B cell (primary cell): ENCODE measurements at regions not wholly inside any gene's neighbourhood (a gene's known extent, or its start where the extent isn't known, plus 50 kb on each side); places are given as distances from the start of the nearest gene placed in this dataset.

Experiments used
- ATAC-seq: fragments of 200-7000 bp; cut with Tn5 transposase; one replicate; pipeline ENCODE4 v1.10.0; 2021; ENCODE audit warnings: low read depth, mild to moderate bottlenecking, moderate number of reproducible peaks, moderate library complexity
- CTCF ChIA-PET: fragments of 350-600 bp; sonication (Branson Sonifier 250); formaldehyde crosslinking; loops from one replicate; lab custom pipeline; 2021; ENCODE audit warnings: antibody characterized with exemption, inconsistent platforms; lab: Charles Lee
- POLR2A ChIA-PET: fragments of 350-600 bp; sonication (Branson Sonifier 250); formaldehyde crosslinking; loops from one replicate; lab custom pipeline; 2021; ENCODE audit warnings: antibody characterized with exemption; lab: Charles Lee
- DNase-seq: peaks from one replicate; pipeline ENCODE4 v3.0.0; 2013
- H2AFZ ChIP-seq: 2 replicates; pipeline ENCODE4 v1.6.1; 2012; ENCODE audit warnings: mild to moderate bottlenecking, low read depth, low read length; ENCODE audit not compliant: insufficient read depth, poor library complexity, severe bottlenecking
- H3K27ac ChIP-seq, 2 donors: 1 replicate in 1 of 2; 2 replicates in 1 of 2; pipeline ENCODE4 v1.5.1; 2012 to 2013; ENCODE audit warnings: low read length in 2 of 2, mild to moderate bottlenecking in 2 of 2, moderate library complexity in 1 of 2
- H3K27me3 ChIP-seq, 4 experiments: fragments of 200-600 bp in 1 of 4; sonication (generic) in 1 of 4; replicated peaks in 1 of 4; 1 replicate in 2 of 4; 2 replicates in 2 of 4; pipeline versions ENCODE4 v1.6.1 to v1.7.0; 2013 to 2016; ENCODE audit warnings: low read length in 3 of 4, mild to moderate bottlenecking in 2 of 4, mixed read lengths in 1 of 4, moderate library complexity in 1 of 4; ENCODE audit not compliant: insufficient read depth in 4 of 4, control insufficient read depth in 3 of 4; ENCODE audit errors: control extremely low read depth in 1 of 4
- H3K36me3 ChIP-seq, 2 experiments: replicated peaks in 1 of 2; 1 replicate in 1 of 2; 2 replicates in 1 of 2; pipeline versions ENCODE4 v1.6.1 to v1.7.1; 2013; ENCODE audit warnings: low read length in 1 of 2; ENCODE audit not compliant: insufficient read depth in 2 of 2, control insufficient read depth in 1 of 2; ENCODE audit errors: control extremely low read depth in 1 of 2, extremely low read depth in 1 of 2
- H3K4me1 ChIP-seq, 2 donors: fragments of 200-600 bp in 1 of 2; sonication (generic) in 1 of 2; 1 replicate in 1 of 2; 2 replicates in 1 of 2; pipeline versions ENCODE4 v1.5.1 to v1.6.1; 2013 to 2017; ENCODE audit warnings: low read length in 2 of 2; ENCODE audit not compliant: control insufficient read depth in 2 of 2, insufficient read depth in 2 of 2
- H3K4me2 ChIP-seq: replicated peaks from 2 replicates; pipeline ENCODE3; 2012; ENCODE audit warnings: mild to moderate bottlenecking, low read depth, low read length; ENCODE audit not compliant: poor library complexity, severe bottlenecking
- H3K4me3 ChIP-seq, 5 experiments: fragments of 200-600 bp in 1 of 5; sonication (generic) in 1 of 5; 1 replicate in 3 of 5; 2 replicates in 2 of 5; pipeline versions ENCODE4 v1.5.1 to v1.7.0; 2011 to 2016; ENCODE audit warnings: low read length in 4 of 5, mild to moderate bottlenecking in 4 of 5, low read depth in 2 of 5, control low read depth in 1 of 5, moderate library complexity in 1 of 5; ENCODE audit not compliant: insufficient read depth in 1 of 5; ENCODE audit errors: control extremely low read depth in 1 of 5, extremely low read depth in 1 of 5
- H3K79me2 ChIP-seq: fragments of 200-600 bp; sonication (generic); one replicate; pipeline ENCODE4 v1.6.0; 2016; ENCODE audit warnings: low read length; ENCODE audit not compliant: control insufficient read depth, insufficient read depth
- H3K9ac ChIP-seq: fragments of 200-600 bp; sonication (generic); 2 replicates; pipeline ENCODE4 v1.6.1; 2017; ENCODE audit warnings: mild to moderate bottlenecking, low read length, moderate library complexity
- H3K9me3 ChIP-seq, 3 donors: one replicate each; pipeline versions ENCODE4 v1.6.1 to v1.7.1; 2013; ENCODE audit warnings: low read length in 2 of 3; ENCODE audit not compliant: control insufficient read depth in 2 of 3, insufficient read depth in 1 of 3; ENCODE audit errors: control extremely low read depth in 1 of 3
- H4K20me1 ChIP-seq: 2 replicates; pipeline ENCODE4 v1.6.0; 2012; ENCODE audit warnings: mild to moderate bottlenecking, low read length; ENCODE audit not compliant: insufficient read depth, control insufficient read depth, poor library complexity, severe bottlenecking
- H3K27ac Mint-ChIP-seq: one replicate; pipeline ENCODE4 v1.8.0; 2021; ENCODE audit warnings: mixed read lengths
- H3K27me3 Mint-ChIP-seq: one replicate; pipeline ENCODE4 v1.8.0; 2021; ENCODE audit warnings: mixed read lengths
- H3K4me1 Mint-ChIP-seq: one replicate; pipeline ENCODE4 v1.8.0; 2021; ENCODE audit warnings: mixed read lengths
- H3K4me3 Mint-ChIP-seq: one replicate; pipeline ENCODE4 v1.8.0; 2021; ENCODE audit warnings: mixed read lengths
- H3K9me3 Mint-ChIP-seq: one replicate; pipeline ENCODE4 v1.8.0; 2022; ENCODE audit warnings: mixed read lengths; ENCODE audit not compliant: insufficient read depth
- CTCF ChIP-seq: fragments of 200-600 bp; IDR thresholded peaks from one replicate; pipeline ENCODE4 v1.8.0; 2022; ENCODE audit warnings: antibody characterized with exemption, mild to moderate bottlenecking
- EZH2 ChIP-seq: IDR thresholded peaks from 2 replicates; pipeline ENCODE4 v1.6.1; 2012; ENCODE audit warnings: borderline replicate concordance, low read depth, mild to moderate bottlenecking, moderate library complexity, low read length; ENCODE audit not compliant: insufficient read depth, poor library complexity, severe bottlenecking
- WGBS: methylation state at CpG from one replicate; pipeline ENCODE4 v1.1.5; 2013; ENCODE audit warnings: missing lambda C conversion rate; ENCODE audit not compliant: insufficient coverage; 5-methylcytosine and 5-hydroxymethylcytosine counted together
- intact Hi-C: fragments of 100-400 bp; cut with micrococcal nuclease; formaldehyde crosslinking; loops from one replicate; pipeline ENCODE4 v1.10.0; 2022

GRCh38 chr3:65148687-65149086 is 460.9 kb upstream of the ADAMTS9 start:
- no peak for DNase-seq
- H3K36me3 ChIP-seq, result no peaks in the 10 kb centered on the region
- H3K9me3 ChIP-seq, result peaks cover 0 to 2% (median 0%) of the 10 kb centered on the region in 3 donors
- no peak overlapping the region for H3K4me3 ChIP-seq
- TF ChIP-seq EZH2 (no peak), CTCF (no peak)
- H3K27ac Mint-ChIP-seq, result no peak overlapping the region
- WGBS, result 95% methylated on average over 2 of the region's 2 CpGs
- no peak overlapping the region for H3K9ac ChIP-seq
- H3K4me1 ChIP-seq, result no peaks in the 10 kb centered on the region
- H3K27me3 Mint-ChIP-seq, result no peaks in the 10 kb centered on the region
- H3K4me2 ChIP-seq, result no peak overlapping the region
- POLR2A ChIA-PET, result no interaction called here
- H3K27me3 ChIP-seq, result no peaks in the 10 kb centered on the region
- no peak overlapping the region for H2AFZ ChIP-seq
- H3K4me3 Mint-ChIP-seq, result no peak overlapping the region
- ATAC-seq, result no peak
- H3K79me2 ChIP-seq, result no peaks in the 10 kb centered on the region
- intact Hi-C loops, result no loop called here
- H3K9me3 Mint-ChIP-seq, result peaks cover 6% of the 10 kb centered on the region
- H4K20me1 ChIP-seq, result no peaks in the 10 kb centered on the region
- no peak overlapping the region for H3K27ac ChIP-seq
- CTCF ChIA-PET, result no interaction called here
- H3K4me1 Mint-ChIP-seq, result no peaks in the 10 kb centered on the region

- no peaks in the 10 kb centered on the region for H4K20me1 ChIP-seq
- no peaks in the 10 kb centered on the region for H3K79me2 ChIP-seq
- H3K4me2 ChIP-seq, result no peak overlapping the region
- TF ChIP-seq CTCF (no peak), EZH2 (no peak)
- no peak overlapping the region for H2AFZ ChIP-seq
- Mint-ChIP-seq H3K27me3 (no peaks in the 10 kb centered on the region), H3K4me3 (no peak overlapping the region), H3K27ac (no peak overlapping the region), H3K4me1 (no peaks in the 10 kb centered on the region), H3K9me3 (peaks cover 9% of the 10 kb centered on the region)
- H3K36me3 ChIP-seq, result no peaks in the 10 kb centered on the region
- H3K4me3 ChIP-seq, result no peak overlapping the region
- POLR2A ChIA-PET, result no interaction called here
- H3K9me3 ChIP-seq, result no peaks in the 10 kb centered on the region
- CTCF ChIA-PET, result no interaction called here
- H3K27me3 ChIP-seq, result no peaks in the 10 kb centered on the region
- no peak overlapping the region for H3K27ac ChIP-seq
- no peak overlapping the region for H3K9ac ChIP-seq
- intact Hi-C loops, result no loop called here
- H3K4me1 ChIP-seq, result no peaks in the 10 kb centered on the region
- DNase-seq, result no peak
- no peak for ATAC-seq
- WGBS, result 100% methylated on average over 1 of the region's 3 CpGs
These were observed 458.4 kb upstream of the ADAMTS9 start for GRCh38 chr3:65146179-65146578.
